GM18498 (cell line): ENCODE measurements at regions not wholly inside any gene's neighbourhood (a gene's known extent, or its start where the extent isn't known, plus 50 kb on each side); places are given as distances from the start of the nearest gene placed in this dataset.
A peak's percentile ranks its signal among the peaks of the same experiment; 100 is the strongest.

Experiments used
- ATAC-seq: cut with Tn5 transposase; IDR thresholded peaks from one replicate; pipeline ENCODE4 v1.9.1; 2021; ENCODE audit warnings: mild to moderate bottlenecking, moderate library complexity; ENCODE audit not compliant: unreplicated experiment

GRCh38 chrX:39204945-39205344 is 403.7 kb downstream of the MID1IP1 start:
- peak; percentile 76 for ATAC-seq

- ATAC-seq, result no peak
These were observed 404.2 kb downstream of the MID1IP1 start for GRCh38 chrX:39205467-39205866.

DNA sequence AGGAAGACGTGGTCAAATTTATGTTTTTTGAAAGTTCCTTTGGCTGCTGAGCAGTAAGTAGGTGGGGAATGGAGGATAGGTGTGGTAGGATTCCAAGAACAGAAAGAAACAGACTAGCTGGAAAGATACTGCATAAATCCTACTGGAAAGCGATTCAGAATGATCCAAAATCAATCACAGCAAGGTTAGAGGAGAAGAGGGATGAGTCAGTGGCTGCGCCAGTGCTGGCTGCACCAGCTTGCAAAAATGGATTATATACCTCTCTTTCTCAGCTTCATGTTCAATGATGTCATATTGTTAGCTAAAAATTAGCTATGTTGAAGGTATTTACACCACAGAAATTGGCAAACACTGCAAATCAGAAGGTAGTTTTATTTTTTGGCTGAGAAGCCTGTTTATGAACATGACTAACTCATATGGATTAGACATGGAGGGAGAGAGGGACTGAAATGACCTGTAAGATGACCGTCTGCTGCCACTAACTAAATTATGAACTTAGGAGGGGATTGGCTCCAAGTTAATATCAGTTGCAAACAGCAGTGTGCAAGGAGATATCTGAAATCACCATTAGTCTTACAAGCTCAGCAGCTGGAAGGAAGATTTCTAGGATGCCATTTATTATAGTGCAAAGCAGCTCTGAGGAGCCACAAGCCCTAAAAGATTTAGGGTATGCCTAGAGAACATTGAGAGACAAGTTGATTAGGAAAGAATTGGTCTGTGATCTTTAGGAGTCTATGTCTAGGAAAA is 405.3 kb downstream of the MID1IP1 start:
- no peak for ATAC-seq

GRCh38 chrX:39211501-39211900 is 410.2 kb downstream of the MID1IP1 start:
- no peak for ATAC-seq

- no peak for ATAC-seq
These were observed 411.2 kb downstream of the MID1IP1 start for GRCh38 chrX:39212456-39212855.

DNA sequence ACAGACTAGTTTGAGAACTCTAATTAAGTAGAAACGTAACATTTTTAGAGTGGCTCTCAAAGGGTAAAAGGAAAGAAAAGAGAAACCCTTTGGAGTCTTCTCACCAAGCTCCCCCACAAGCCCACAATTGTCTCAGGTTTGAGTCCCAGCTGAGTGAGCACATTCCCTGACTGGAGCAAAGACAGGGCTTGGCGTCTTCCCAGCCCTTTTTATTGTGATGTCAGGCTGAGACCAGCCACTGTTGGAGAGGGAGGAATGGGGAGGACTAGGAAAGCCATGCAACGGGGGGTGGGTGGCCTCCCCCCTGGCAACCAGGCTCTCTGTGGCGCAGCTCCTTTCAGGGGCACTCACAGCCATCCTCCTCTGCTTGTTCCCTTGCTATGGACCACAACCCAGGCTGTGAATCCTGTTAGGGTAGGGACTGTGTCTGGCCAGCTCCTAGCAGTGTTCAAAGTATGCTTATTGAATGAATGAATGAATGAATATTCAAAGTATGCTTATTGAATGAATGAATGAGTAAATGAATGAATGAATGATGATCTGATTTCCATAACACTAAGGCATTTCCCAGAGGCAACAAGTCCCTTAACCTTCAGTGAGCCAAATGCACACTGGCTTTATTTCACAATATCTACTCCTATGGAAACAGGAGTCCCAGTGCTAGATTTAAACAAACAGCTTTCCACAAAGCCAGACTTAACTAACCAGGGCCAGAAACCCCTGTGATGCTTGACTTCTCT is 413.3 kb downstream of the MID1IP1 start:
- no peak for ATAC-seq

DNA sequence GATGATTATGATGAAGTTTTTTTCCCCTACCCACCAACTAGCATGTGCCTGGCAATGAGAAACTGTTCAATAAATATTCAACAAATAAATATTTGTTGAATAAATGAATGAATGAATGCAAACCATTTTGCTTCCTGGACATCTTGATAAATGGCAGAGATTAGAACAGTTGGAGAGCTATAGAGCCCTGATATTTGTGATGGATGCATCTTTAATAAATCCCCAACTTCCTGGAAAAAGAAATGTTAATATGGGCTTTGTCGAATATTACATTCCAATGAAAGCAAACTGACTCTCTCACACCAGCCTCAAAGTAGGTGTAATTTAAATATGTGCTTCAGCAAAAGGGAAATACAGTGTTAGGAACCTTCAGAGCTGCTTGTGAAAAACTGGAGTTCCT is 419.7 kb downstream of the MID1IP1 start:
- no peak for ATAC-seq

- no peak for ATAC-seq
These were observed 421.3 kb downstream of the MID1IP1 start for GRCh38 chrX:39222346-39223113.

- no peak for ATAC-seq
These were observed 425.0 kb downstream of the MID1IP1 start for GRCh38 chrX:39226251-39226650.

DNA sequence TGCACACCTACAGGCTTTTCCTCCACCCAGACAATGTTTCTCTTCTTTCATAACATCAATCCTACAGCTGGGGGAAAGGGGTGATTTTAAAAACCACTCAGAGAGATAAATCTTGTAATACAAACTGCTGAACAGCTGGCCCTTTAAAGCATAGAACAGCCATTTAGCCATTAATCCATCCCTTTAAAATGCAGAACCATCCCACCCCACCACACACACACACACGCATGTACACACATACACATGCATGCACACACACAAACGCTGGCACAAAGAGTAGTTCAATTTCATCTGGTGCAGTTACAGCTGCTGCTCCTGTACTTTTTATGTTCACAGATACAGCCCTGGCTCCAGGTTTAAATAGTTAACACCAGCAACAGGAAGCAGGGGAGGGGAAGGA is 426.1 kb downstream of the MID1IP1 start:
- ATAC-seq, result no peak

- ATAC-seq, result no peak
These were observed 436.7 kb downstream of the MID1IP1 start for GRCh38 chrX:39238006-39238405.

- ATAC-seq, result no peak
These were observed 440.9 kb downstream of the MID1IP1 start for GRCh38 chrX:39242187-39242586.

GRCh38 chrX:39244147-39244546 is 442.9 kb downstream of the MID1IP1 start:
- no peak for ATAC-seq

DNA sequence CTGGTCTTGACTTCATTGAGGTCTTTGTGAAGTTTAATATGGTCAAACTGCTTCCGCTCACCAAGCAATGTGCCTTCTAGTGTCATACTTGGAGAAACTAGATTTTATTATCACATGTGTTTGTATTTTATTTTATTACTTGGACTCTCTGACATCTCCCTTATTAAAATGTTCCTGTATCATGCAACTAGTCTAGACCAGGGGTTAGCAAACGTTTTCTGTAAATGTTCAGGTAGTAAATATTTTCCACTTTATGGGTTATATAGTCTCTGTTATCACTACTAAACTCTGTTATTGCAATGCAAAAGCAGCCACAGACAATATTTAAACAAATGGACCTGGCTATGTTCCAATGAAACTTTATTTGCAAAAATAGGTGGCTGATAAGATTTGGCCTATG is 443.8 kb downstream of the MID1IP1 start:
- no peak for ATAC-seq

DNA sequence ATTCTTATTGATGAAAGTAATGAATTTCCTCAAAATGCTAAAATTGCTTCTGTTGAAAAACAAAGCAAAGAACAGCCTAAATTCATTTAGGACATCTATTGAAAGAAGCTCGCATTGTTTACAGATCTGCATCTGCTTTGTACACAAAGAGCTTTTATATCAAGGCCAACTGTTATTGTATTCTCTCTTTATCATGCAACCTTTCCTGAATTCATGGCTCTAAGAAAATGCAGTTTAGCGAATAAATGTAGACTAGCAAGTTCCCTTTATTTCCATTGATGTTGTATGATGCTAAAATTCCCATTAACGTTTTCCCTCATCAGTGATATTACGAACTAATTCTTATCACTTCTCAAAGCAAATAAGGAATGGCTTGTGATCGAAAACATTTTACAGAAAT is 446.3 kb downstream of the MID1IP1 start:
- ATAC-seq, result no peak

- no peak for ATAC-seq
These were observed 447.1 kb downstream of the MID1IP1 start for GRCh38 chrX:39248330-39248729.

GRCh38 chrX:39249999-39250398 is 448.7 kb downstream of the MID1IP1 start:
- no peak for ATAC-seq

GRCh38 chrX:39251995-39252394 is 450.7 kb downstream of the MID1IP1 start:
- no peak for ATAC-seq

- no peak for ATAC-seq
These were observed 452.3 kb downstream of the MID1IP1 start for GRCh38 chrX:39253551-39253950.

DNA sequence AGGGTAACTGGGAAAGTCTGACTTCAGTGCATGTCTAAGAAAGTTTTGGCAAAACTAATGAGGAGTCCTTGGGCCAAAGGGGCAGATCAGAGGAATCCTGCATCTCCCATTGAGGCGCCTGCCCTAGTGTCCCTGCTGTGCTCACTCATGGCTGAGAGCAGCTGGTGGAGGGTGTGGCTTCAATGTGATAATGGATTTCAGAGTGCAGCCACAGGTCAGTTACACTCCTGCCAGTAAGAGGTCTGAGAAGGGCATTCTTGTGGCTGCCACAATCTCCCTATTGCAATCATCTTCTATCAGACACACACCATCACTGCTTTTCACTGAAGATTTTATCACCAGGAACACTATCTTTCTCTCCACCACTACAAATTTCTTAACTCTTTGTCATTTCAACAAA is 457.1 kb downstream of the MID1IP1 start:
- no peak for ATAC-seq

- ATAC-seq, result no peak
These were observed 459.7 kb downstream of the MID1IP1 start for GRCh38 chrX:39260965-39261364.
